KMS-11 (cell line): ENCODE measurements at regions not wholly inside any gene's neighbourhood (a gene's known extent, or its start where the extent isn't known, plus 50 kb on each side); places are given as distances from the start of the nearest gene placed in this dataset.

Experiments used
- H2AFZ ChIP-seq: fragments of 200-600 bp; sonication (generic); 2 replicates; pipeline ENCODE4 v1.6.1; 2016; ENCODE audit warnings: antibody characterized with exemption, mixed run types, low read depth
- H3K27ac ChIP-seq: fragments of 200-600 bp; sonication (generic); 2 replicates; pipeline ENCODE4 v1.6.1; 2016; ENCODE audit warnings: mild to moderate bottlenecking, mixed run types
- H3K27me3 ChIP-seq: fragments of 200-600 bp; sonication (generic); 2 replicates; pipeline ENCODE4 v1.6.1; 2017; ENCODE audit warnings: mild to moderate bottlenecking, low read depth, mixed run types, moderate library complexity; ENCODE audit not compliant: insufficient read depth
- H3K36me3 ChIP-seq: fragments of 200-600 bp; sonication (generic); 2 replicates; pipeline ENCODE4 v1.6.1; 2017; ENCODE audit warnings: mild to moderate bottlenecking, mixed run types; ENCODE audit not compliant: insufficient read depth
- H3K4me1 ChIP-seq: fragments of 200-600 bp; sonication (generic); 2 replicates; pipeline ENCODE4 v1.6.1; 2016; ENCODE audit warnings: mild to moderate bottlenecking, low read depth, mixed run types; ENCODE audit not compliant: poor library complexity, severe bottlenecking
- H3K4me2 ChIP-seq: fragments of 200-600 bp; sonication (generic); 2 replicates; pipeline ENCODE4 v1.7.0; 2016; ENCODE audit warnings: mild to moderate bottlenecking, mixed run types
- H3K4me3 ChIP-seq: fragments of 200-600 bp; sonication (generic); IDR thresholded peaks from 2 replicates; pipeline ENCODE4 v1.6.1; 2017; ENCODE audit warnings: low read depth, low read length, mixed read lengths; ENCODE audit not compliant: insufficient read depth
- H3K79me2 ChIP-seq: fragments of 200-600 bp; sonication (generic); 2 replicates; pipeline ENCODE4 v1.6.1; 2016; ENCODE audit warnings: low read depth, mixed run types; ENCODE audit not compliant: insufficient read depth
- H3K9ac ChIP-seq: fragments of 200-600 bp; sonication (generic); 2 replicates; pipeline ENCODE4 v1.6.1; 2016; ENCODE audit warnings: mild to moderate bottlenecking, mixed run types
- H4K20me1 ChIP-seq: fragments of 200-600 bp; sonication (generic); 2 replicates; pipeline ENCODE4 v1.6.1; 2016; ENCODE audit warnings: mild to moderate bottlenecking, mixed run types; ENCODE audit not compliant: insufficient read depth
- TF ChIP-seq, protein P1 (sequence below): fragments of 200-600 bp; sonication (generic); conservative IDR thresholded peaks from 2 replicates; pipeline ENCODE4 v1.6.1; 2017; ENCODE audit warnings: low read depth, mild to moderate bottlenecking, antibody characterized with exemption, low read length, moderate library complexity, mixed read lengths

GRCh38 chr4:11153171-11153750, 275.4 kb downstream of the HS3ST1 start:
- H4K20me1 ChIP-seq, result no peaks in the 10 kb centered on the region
- H3K27ac ChIP-seq, result no peak overlapping the region
- H2AFZ ChIP-seq, result no peak overlapping the region
- no peak overlapping the region for H3K4me2 ChIP-seq
- no peaks in the 10 kb centered on the region for H3K27me3 ChIP-seq
- no peak overlapping the region for H3K9ac ChIP-seq
- TF ChIP-seq, protein P1, sequence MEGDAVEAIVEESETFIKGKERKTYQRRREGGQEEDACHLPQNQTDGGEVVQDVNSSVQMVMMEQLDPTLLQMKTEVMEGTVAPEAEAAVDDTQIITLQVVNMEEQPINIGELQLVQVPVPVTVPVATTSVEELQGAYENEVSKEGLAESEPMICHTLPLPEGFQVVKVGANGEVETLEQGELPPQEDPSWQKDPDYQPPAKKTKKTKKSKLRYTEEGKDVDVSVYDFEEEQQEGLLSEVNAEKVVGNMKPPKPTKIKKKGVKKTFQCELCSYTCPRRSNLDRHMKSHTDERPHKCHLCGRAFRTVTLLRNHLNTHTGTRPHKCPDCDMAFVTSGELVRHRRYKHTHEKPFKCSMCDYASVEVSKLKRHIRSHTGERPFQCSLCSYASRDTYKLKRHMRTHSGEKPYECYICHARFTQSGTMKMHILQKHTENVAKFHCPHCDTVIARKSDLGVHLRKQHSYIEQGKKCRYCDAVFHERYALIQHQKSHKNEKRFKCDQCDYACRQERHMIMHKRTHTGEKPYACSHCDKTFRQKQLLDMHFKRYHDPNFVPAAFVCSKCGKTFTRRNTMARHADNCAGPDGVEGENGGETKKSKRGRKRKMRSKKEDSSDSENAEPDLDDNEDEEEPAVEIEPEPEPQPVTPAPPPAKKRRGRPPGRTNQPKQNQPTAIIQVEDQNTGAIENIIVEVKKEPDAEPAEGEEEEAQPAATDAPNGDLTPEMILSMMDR, result no peak
- no peak overlapping the region for H3K4me3 ChIP-seq
- H3K79me2 ChIP-seq, result no peaks in the 10 kb centered on the region
- no peaks in the 10 kb centered on the region for H3K36me3 ChIP-seq
- no peaks in the 10 kb centered on the region for H3K4me1 ChIP-seq

DNA sequence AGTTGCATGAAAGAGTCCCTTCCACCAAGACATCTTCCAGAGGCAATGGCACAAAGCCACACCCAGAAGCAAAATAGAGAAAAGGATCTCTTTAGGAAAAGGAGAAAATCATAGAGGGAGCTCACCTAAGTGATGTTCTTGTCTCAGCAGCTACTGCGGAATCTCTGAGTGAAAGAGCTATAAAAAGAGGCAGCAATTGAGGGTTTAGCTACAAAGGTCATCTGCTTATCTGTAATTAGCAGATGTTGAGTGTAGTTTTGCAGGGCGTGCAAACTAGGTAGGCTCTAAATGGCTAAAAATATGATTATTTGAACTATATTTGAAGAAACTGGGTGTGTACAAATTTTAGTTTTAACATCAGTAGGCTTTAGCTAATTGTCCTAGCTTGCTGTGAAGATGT, 276.0 kb downstream of the HS3ST1 start:
- Histone ChIP-seq H3K4me1 (no peaks in the 10 kb centered on the region), H3K4me3 (no peak overlapping the region), H3K9ac (no peak overlapping the region), H4K20me1 (no peaks in the 10 kb centered on the region), H3K27me3 (no peaks in the 10 kb centered on the region), H2AFZ (no peak overlapping the region), H3K4me2 (no peak overlapping the region), H3K79me2 (no peaks in the 10 kb centered on the region), H3K36me3 (no peaks in the 10 kb centered on the region), H3K27ac (no peak overlapping the region)
- TF ChIP-seq, protein P1, result no peak

DNA sequence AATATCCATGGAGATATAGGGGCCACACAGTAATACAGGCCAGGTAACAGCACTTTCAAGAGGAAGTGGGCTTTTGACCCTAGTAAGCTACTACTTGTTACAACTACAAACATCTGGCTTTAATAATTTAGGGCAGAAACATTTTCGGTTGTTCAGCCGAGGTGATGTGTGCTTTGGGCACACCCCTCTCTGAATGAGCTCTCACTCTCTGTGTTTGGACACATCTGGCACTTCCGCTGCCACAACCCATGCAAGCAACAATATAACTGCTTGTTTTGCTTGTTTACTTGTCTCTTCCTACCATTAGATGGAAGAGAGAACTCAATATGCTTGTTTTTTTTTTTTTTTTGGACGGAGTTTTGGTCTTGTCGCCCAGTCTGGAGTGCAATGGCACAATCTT, 277.2 kb downstream of the HS3ST1 start:
- no peak overlapping the region for H3K9ac ChIP-seq
- no peak overlapping the region for H2AFZ ChIP-seq
- no peak overlapping the region for H3K4me2 ChIP-seq
- TF ChIP-seq, protein P1, result no peak
- H3K27ac ChIP-seq, result no peak overlapping the region
- no peaks in the 10 kb centered on the region for H3K79me2 ChIP-seq
- H3K4me3 ChIP-seq, result no peak overlapping the region
- no peaks in the 10 kb centered on the region for H3K4me1 ChIP-seq
- H3K36me3 ChIP-seq, result no peaks in the 10 kb centered on the region
- no peaks in the 10 kb centered on the region for H4K20me1 ChIP-seq
- H3K27me3 ChIP-seq, result no peaks in the 10 kb centered on the region

DNA sequence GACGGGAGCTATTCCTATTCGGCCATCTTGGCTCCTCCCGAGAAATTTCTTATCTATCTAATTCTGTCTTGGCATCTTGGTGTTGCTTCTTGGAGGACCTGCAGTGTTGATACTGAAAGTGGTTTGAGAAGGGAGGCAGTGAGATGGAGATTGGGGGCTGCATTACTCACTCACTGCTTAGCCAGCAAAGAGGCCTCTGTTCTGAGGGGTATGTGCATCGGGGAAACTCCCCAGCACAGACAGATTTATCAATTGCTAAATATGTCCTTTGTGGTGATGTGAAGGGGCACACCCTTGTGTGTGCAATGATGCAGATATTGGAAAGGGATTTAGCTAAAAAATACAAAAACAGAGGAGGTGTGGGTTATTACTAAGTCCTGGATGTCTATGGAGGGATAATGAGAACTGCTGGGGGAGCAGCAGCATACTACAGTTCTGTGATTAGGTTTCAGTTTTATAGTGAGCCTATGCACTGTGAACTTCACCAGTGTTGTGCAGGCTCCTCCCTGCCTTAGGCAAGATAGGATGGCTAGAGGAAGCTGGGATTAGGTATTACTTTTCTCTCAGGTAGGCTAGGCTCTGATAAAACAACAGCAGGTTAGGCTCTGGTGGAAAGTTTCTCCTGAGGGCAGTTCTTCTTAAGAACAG, 279.0 kb downstream of the HS3ST1 start:
- H3K4me2 ChIP-seq, result no peak overlapping the region
- H3K36me3 ChIP-seq, result no peaks in the 10 kb centered on the region
- no peaks in the 10 kb centered on the region for H3K79me2 ChIP-seq
- no peak overlapping the region for H2AFZ ChIP-seq
- H3K4me1 ChIP-seq, result no peaks in the 10 kb centered on the region
- TF ChIP-seq, protein P1, result no peak
- H3K27ac ChIP-seq, result no peak overlapping the region
- no peaks in the 10 kb centered on the region for H4K20me1 ChIP-seq
- no peaks in the 10 kb centered on the region for H3K27me3 ChIP-seq
- H3K9ac ChIP-seq, result no peak overlapping the region
- H3K4me3 ChIP-seq, result no peak overlapping the region
